Upper lobe of left lung (tissue), 4 donors: ENCODE measurements at regions not wholly inside any gene's neighbourhood (a gene's known extent, or its start where the extent isn't known, plus 50 kb on each side); places are given as distances from the start of the nearest gene placed in this dataset.
"Not testable (repeated sequence)": the region's sequence is repeated elsewhere in the genome, so short reads cannot be mapped to it uniquely, and the experiment has no call there.

Experiments
- EP300 ChIP-seq, 4 donors: sonication (generic); formaldehyde crosslinking; IDR thresholded peaks; one replicate each; pipeline ENCODE4 v1.5.1; 2017; ENCODE audit warnings: antibody characterized with exemption in 4 of 4, control low read depth in 2 of 4
- POLR2A ChIP-seq, 4 donors: fragments of 450-650 bp; IDR thresholded peaks; one replicate each; pipeline ENCODE4 v1.5.1; 2016 to 2017; ENCODE audit warnings: antibody characterized with exemption in 4 of 4, mild to moderate bottlenecking in 2 of 4
- POLR2AphosphoS5 ChIP-seq, 2 donors: sonication (generic); formaldehyde crosslinking; IDR thresholded peaks; one replicate each; pipeline ENCODE4 v1.5.1; 2017; ENCODE audit warnings: antibody characterized with exemption in 2 of 2
- TF ChIP-seq, protein P1 (sequence below), 6 experiments: fragments of 450-650 bp in 4 of 6; fragments of 200-600 bp in 2 of 6; sonication (generic) in 2 of 6; IDR thresholded peaks; one replicate each; pipeline ENCODE4 v1.5.1; 2016 to 2019; ENCODE audit warnings: antibody characterized with exemption in 6 of 6

DNA sequence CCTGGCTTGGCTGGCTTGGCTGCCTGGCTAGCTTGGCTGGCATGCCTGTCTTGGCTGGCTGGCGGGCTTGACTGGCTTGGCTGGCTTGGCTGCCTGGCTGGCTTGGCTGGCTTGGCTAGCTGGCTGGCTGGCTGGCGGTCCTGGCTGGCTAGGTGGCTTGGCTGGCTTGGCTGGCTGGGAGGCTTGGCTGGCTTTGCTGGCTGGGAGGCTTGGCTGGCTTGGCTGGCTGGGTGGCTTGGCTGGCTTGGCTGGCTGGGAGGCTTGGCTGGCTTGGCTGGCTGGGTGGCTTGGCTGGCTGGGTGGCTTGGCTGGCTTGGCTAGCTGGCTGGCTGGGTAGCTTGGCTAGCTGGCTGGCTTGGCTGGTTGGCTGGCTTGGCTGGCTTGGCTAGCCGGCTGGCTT lies 2824.5 kb downstream of the RPIA start:
- not testable (repeated sequence) for TF ChIP-seq POLR2AphosphoS5, POLR2A, EP300 (IDR thresholded peaks at IDR 0.05)
- TF ChIP-seq, protein P1, sequence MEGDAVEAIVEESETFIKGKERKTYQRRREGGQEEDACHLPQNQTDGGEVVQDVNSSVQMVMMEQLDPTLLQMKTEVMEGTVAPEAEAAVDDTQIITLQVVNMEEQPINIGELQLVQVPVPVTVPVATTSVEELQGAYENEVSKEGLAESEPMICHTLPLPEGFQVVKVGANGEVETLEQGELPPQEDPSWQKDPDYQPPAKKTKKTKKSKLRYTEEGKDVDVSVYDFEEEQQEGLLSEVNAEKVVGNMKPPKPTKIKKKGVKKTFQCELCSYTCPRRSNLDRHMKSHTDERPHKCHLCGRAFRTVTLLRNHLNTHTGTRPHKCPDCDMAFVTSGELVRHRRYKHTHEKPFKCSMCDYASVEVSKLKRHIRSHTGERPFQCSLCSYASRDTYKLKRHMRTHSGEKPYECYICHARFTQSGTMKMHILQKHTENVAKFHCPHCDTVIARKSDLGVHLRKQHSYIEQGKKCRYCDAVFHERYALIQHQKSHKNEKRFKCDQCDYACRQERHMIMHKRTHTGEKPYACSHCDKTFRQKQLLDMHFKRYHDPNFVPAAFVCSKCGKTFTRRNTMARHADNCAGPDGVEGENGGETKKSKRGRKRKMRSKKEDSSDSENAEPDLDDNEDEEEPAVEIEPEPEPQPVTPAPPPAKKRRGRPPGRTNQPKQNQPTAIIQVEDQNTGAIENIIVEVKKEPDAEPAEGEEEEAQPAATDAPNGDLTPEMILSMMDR (IDR thresholded peaks at IDR 0.05) = not testable (repeated sequence)
